CD14-positive monocyte (primary cell): ENCODE measurements at regions not wholly inside any gene's neighbourhood (a gene's known extent, or its start where the extent isn't known, plus 50 kb on each side); places are given as distances from the start of the nearest gene placed in this dataset.

Source experiments
- DNase-seq, 3 donors: peaks; one replicate each; pipeline ENCODE4 v3.0.0-alpha.2; 2011 to 2022
- H2AFZ ChIP-seq: 2 replicates; pipeline ENCODE4 v1.6.0; 2012; ENCODE audit warnings: mild to moderate bottlenecking, low read depth, low read length, inconsistent platforms; ENCODE audit not compliant: insufficient read depth, poor library complexity, severe bottlenecking
- H3K27ac ChIP-seq, 2 donors: 1 replicate in 1 of 2; 2 replicates in 1 of 2; pipeline ENCODE4 v1.5.1; 2012 to 2013; ENCODE audit warnings: low read length in 2 of 2, control low read depth in 1 of 2, inconsistent platforms in 1 of 2, low read depth in 1 of 2, mild to moderate bottlenecking in 1 of 2
- H3K27me3 ChIP-seq, 2 donors: one replicate each; pipeline versions ENCODE4 v1.6.0 to v1.6.1; 2011 to 2013; ENCODE audit warnings: low read length in 2 of 2; ENCODE audit not compliant: control insufficient read depth in 2 of 2, insufficient read depth in 2 of 2
- H3K36me3 ChIP-seq, 2 donors: replicated peaks in 1 of 2; 1 replicate in 1 of 2; 2 replicates in 1 of 2; pipeline versions ENCODE4 v1.5.1 to v1.6.1; 2012 to 2013; ENCODE audit warnings: low read length in 2 of 2, control low read depth in 1 of 2, inconsistent platforms in 1 of 2, mild to moderate bottlenecking in 1 of 2; ENCODE audit not compliant: insufficient read depth in 2 of 2, control insufficient read depth in 1 of 2
- H3K4me1 ChIP-seq, 2 donors: 1 replicate in 1 of 2; 2 replicates in 1 of 2; pipeline versions ENCODE4 v1.5.1 to v1.6.1; 2012 to 2013; ENCODE audit warnings: low read length in 2 of 2, control low read depth in 1 of 2, inconsistent platforms in 1 of 2, mild to moderate bottlenecking in 1 of 2, moderate library complexity in 1 of 2; ENCODE audit not compliant: insufficient read depth in 2 of 2, control insufficient read depth in 1 of 2
- H3K4me2 ChIP-seq: replicated peaks from 2 replicates; pipeline ENCODE3; 2012; ENCODE audit warnings: low read length, moderate library complexity, mild to moderate bottlenecking; ENCODE audit not compliant: poor library complexity, severe bottlenecking; ENCODE audit errors: extremely low read depth
- H3K4me3 ChIP-seq, 3 experiments: fragments of 200-600 bp in 1 of 3; sonication (generic) in 1 of 3; replicated peaks in 1 of 3; 1 replicate in 2 of 3; 2 replicates in 1 of 3; pipeline ENCODE4 v1.5.1; 2011 to 2013; ENCODE audit warnings: low read length in 3 of 3, mild to moderate bottlenecking in 3 of 3, control low read depth in 2 of 3, low read depth in 2 of 3, inconsistent platforms in 1 of 3, moderate library complexity in 1 of 3
- H3K79me2 ChIP-seq: 2 replicates; pipeline ENCODE4 v1.6.0; 2012; ENCODE audit warnings: mild to moderate bottlenecking, control low read depth, inconsistent platforms, low read length, moderate library complexity; ENCODE audit not compliant: insufficient read depth
- H3K9ac ChIP-seq: 2 replicates; pipeline ENCODE4 v1.6.0; 2017; ENCODE audit warnings: low read length, mild to moderate bottlenecking; ENCODE audit not compliant: insufficient read depth, poor library complexity, severe bottlenecking
- H3K9me3 ChIP-seq, 2 donors: replicated peaks in 1 of 2; 1 replicate in 1 of 2; 2 replicates in 1 of 2; pipeline versions ENCODE4 v1.5.1 to v1.6.1; 2012 to 2013; ENCODE audit warnings: low read length in 2 of 2, control low read depth in 1 of 2; ENCODE audit not compliant: control insufficient read depth in 1 of 2, insufficient read depth in 1 of 2
- H4K20me1 ChIP-seq: 2 replicates; pipeline ENCODE4 v1.6.0; 2012; ENCODE audit warnings: mild to moderate bottlenecking, low read length, control low read depth, moderate library complexity; ENCODE audit not compliant: insufficient read depth
- H3K27ac Mint-ChIP-seq, 7 donors: one replicate each; pipeline ENCODE4 v1.8.0; 2020; ENCODE audit warnings: mild to moderate bottlenecking in 7 of 7, mixed read lengths in 7 of 7, moderate library complexity in 6 of 7, inconsistent platforms in 2 of 7
- H3K27me3 Mint-ChIP-seq, 3 donors: one replicate each; pipeline ENCODE4 v1.8.0; 2021 to 2022; ENCODE audit warnings: low read depth in 3 of 3, mild to moderate bottlenecking in 3 of 3, mixed read lengths in 3 of 3, moderate library complexity in 3 of 3, inconsistent platforms in 1 of 3
- H3K36me3 Mint-ChIP-seq, 2 donors: one replicate each; pipeline ENCODE4 v1.8.0; 2020; ENCODE audit warnings: mixed read lengths in 2 of 2, inconsistent platforms in 1 of 2, mild to moderate bottlenecking in 1 of 2
- H3K4me1 Mint-ChIP-seq: one replicate; pipeline ENCODE4 v1.8.0; 2020; ENCODE audit warnings: mild to moderate bottlenecking, mixed read lengths
- H3K4me3 Mint-ChIP-seq, 2 donors: one replicate each; pipeline ENCODE4 v1.8.0; 2020; ENCODE audit warnings: mild to moderate bottlenecking in 2 of 2, mixed read lengths in 2 of 2, moderate library complexity in 1 of 2
- H3K9me3 Mint-ChIP-seq, 7 donors: one replicate each; pipeline ENCODE4 v1.8.0; 2020 to 2022; ENCODE audit warnings: mixed read lengths in 7 of 7, mild to moderate bottlenecking in 6 of 7, moderate library complexity in 6 of 7, inconsistent platforms in 2 of 7
- CTCF ChIP-seq: fragments of 200-600 bp; IDR thresholded peaks from one replicate; pipeline ENCODE4 v1.8.0; 2022; ENCODE audit warnings: antibody characterized with exemption, mild to moderate bottlenecking
- WGBS: methylation state at CpG from one replicate; pipeline ENCODE4 v1.1.5; 2013; ENCODE audit warnings: missing lambda C conversion rate; ENCODE audit not compliant: insufficient coverage; 5-methylcytosine and 5-hydroxymethylcytosine counted together
- intact Hi-C, 2 donors: fragments of 100-400 bp; cut with micrococcal nuclease; formaldehyde crosslinking; loops; one replicate each; pipeline versions ENCODE4 v1.15.0 to v1.15.1; 2023

DNA sequence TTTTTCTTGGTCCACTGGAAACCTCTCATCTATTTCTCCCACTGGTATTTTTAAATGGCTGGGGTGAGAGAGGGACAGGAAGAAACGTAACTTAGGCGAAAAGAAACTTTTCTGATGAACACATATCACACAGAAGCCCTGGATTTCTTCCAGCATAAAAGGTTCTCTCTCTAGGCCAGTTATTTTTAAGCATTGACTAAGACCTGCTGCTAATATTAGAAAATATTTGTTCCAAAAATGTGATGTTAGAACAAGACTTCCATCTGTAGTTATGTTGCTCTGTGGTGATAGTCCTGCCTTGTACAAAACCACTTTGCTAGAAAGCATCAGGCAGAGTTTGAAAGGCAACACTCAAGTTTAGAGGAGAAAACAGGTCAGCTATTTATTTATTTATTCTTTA lies 537.7 kb downstream of the MCTP2 start:
- H3K36me3 ChIP-seq, result no peaks in the 10 kb centered on the region
- no peaks in the 10 kb centered on the region for H3K4me1 ChIP-seq
- no peak for TF ChIP-seq CTCF
- Mint-ChIP-seq H3K4me1 (no peaks in the 10 kb centered on the region), H3K27me3 (peaks cover 0 to 3% (median 0%) of the 10 kb centered on the region in 3 donors), H3K9me3 (peaks cover 0 to 3% (median 0%) of the 10 kb centered on the region in 7 donors), H3K36me3 (no peaks in the 10 kb centered on the region), H3K27ac (no peak overlapping the region), H3K4me3 (no peak overlapping the region)
- H3K4me3 ChIP-seq, result no peak overlapping the region
- intact Hi-C loops, result no loop called here
- no CpG with 5 or more reads among the region's 2 CpGs for WGBS
- no peak overlapping the region for H3K4me2 ChIP-seq
- H3K79me2 ChIP-seq, result no peaks in the 10 kb centered on the region
- H3K27ac ChIP-seq, result no peak overlapping the region
- H2AFZ ChIP-seq, result no peak overlapping the region
- H3K9me3 ChIP-seq, result no peaks in the 10 kb centered on the region
- no peaks in the 10 kb centered on the region for H3K27me3 ChIP-seq
- H3K9ac ChIP-seq, result no peak overlapping the region
- no peak for DNase-seq
- no peaks in the 10 kb centered on the region for H4K20me1 ChIP-seq

DNA sequence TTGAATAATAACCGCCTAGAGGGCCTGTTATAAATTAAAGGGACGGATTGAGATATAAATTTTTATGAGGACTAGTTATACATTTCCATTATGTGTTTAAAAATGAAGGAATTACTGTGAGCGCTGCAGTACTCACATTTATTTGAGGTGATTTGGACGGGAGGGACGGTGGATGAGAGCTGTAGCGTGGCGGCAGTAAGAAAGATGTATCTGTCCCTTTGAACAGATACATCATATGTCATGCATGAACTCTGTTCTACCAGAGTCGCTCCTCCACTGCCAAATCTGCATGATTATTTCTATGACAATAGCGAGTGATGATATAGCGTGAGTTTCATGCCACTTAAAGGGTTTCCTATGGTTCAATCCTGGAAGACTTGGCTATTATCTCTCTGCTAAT lies 538.8 kb downstream of the MCTP2 start:
- Mint-ChIP-seq H3K36me3 (no peaks in the 10 kb centered on the region), H3K9me3 (peaks cover 0 to 3% (median 0%) of the 10 kb centered on the region in 7 donors), H3K4me1 (no peaks in the 10 kb centered on the region), H3K27ac (no peak overlapping the region), H3K4me3 (no peak overlapping the region), H3K27me3 (peaks cover 0 to under 1% (median 0%) of the 10 kb centered on the region in 3 donors)
- H2AFZ ChIP-seq, result no peak overlapping the region
- no peaks in the 10 kb centered on the region for H4K20me1 ChIP-seq
- 91% methylated on average over 7 of the region's 10 CpGs for WGBS
- no peaks in the 10 kb centered on the region for H3K27me3 ChIP-seq
- H3K9ac ChIP-seq, result no peak overlapping the region
- no peaks in the 10 kb centered on the region for H3K9me3 ChIP-seq
- no peak for DNase-seq
- no peak overlapping the region for H3K4me2 ChIP-seq
- no peaks in the 10 kb centered on the region for H3K36me3 ChIP-seq
- no peak for TF ChIP-seq CTCF
- no peaks in the 10 kb centered on the region for H3K4me1 ChIP-seq
- H3K27ac ChIP-seq, result no peak overlapping the region
- no peak overlapping the region for H3K4me3 ChIP-seq
- intact Hi-C loops, result no loop called here
- H3K79me2 ChIP-seq, result no peaks in the 10 kb centered on the region
